H9 (cell line): ENCODE measurements at regions not wholly inside any gene's neighbourhood (a gene's known extent, or its start where the extent isn't known, plus 50 kb on each side); places are given as distances from the start of the nearest gene placed in this dataset.

Source experiments
- DNase-seq: peaks from one replicate; pipeline ENCODE4 v3.0.0-alpha.2; 2017
- H2AFZ ChIP-seq: one replicate; pipeline ENCODE4 v1.6.1; 2013; ENCODE audit warnings: mild to moderate bottlenecking, low read length, control low read depth, moderate library complexity
- H2AK5ac ChIP-seq: 2 replicates; pipeline ENCODE4 v1.6.1; 2013; ENCODE audit warnings: low read length, control low read depth, mixed read lengths; ENCODE audit not compliant: insufficient read length
- H2BK120ac ChIP-seq: one replicate; pipeline ENCODE4 v1.6.1; 2013; ENCODE audit warnings: low read depth, mild to moderate bottlenecking, low read length, control low read depth, inconsistent platforms; ENCODE audit not compliant: poor library complexity, severe bottlenecking
- H2BK12ac ChIP-seq: 2 replicates; pipeline ENCODE4 v1.6.1; 2013; ENCODE audit warnings: low read length, control low read depth, mixed read lengths, low read depth; ENCODE audit not compliant: insufficient read length
- H2BK15ac ChIP-seq: 2 replicates; pipeline ENCODE4 v1.6.1; 2013; ENCODE audit warnings: low read depth, low read length, control low read depth
- H2BK20ac ChIP-seq: one replicate; pipeline ENCODE4 v1.6.1; 2013; ENCODE audit warnings: low read depth, mild to moderate bottlenecking, low read length, control low read depth, inconsistent platforms; ENCODE audit not compliant: poor library complexity, severe bottlenecking
- H2BK5ac ChIP-seq: 2 replicates; pipeline ENCODE4 v1.6.1; 2013; ENCODE audit warnings: low read length, control low read depth, mixed read lengths; ENCODE audit not compliant: insufficient read length
- H3K14ac ChIP-seq: 2 replicates; pipeline ENCODE4 v1.6.1; 2013; ENCODE audit warnings: low read length, control low read depth; ENCODE audit not compliant: insufficient read depth
- H3K18ac ChIP-seq: 2 replicates; pipeline ENCODE4 v1.6.1; 2013; ENCODE audit warnings: low read depth, mild to moderate bottlenecking, mixed read lengths, low read length, control low read depth; ENCODE audit not compliant: insufficient read length
- H3K23ac ChIP-seq: 2 replicates; pipeline ENCODE4 v1.6.1; 2013; ENCODE audit warnings: low read length, control low read depth, mixed read lengths, low read depth; ENCODE audit not compliant: insufficient read length
- H3K23me2 ChIP-seq: 2 replicates; pipeline ENCODE4 v1.6.1; 2013; ENCODE audit warnings: low read depth, mild to moderate bottlenecking, mixed read lengths, low read length, control low read depth; ENCODE audit not compliant: insufficient read length, poor library complexity, severe bottlenecking
- H3K27ac ChIP-seq: 2 replicates; pipeline ENCODE4 v1.5.1; 2013; ENCODE audit warnings: low read length, control low read depth, mixed read lengths, low read depth; ENCODE audit not compliant: insufficient read length
- H3K27me3 ChIP-seq: 2 replicates; pipeline ENCODE4 v1.6.1; 2013; ENCODE audit warnings: low read length, control low read depth, inconsistent platforms; ENCODE audit not compliant: insufficient read depth
- H3K4ac ChIP-seq: 2 replicates; pipeline ENCODE4 v1.6.1; 2013; ENCODE audit warnings: low read depth, mild to moderate bottlenecking, control low read depth, inconsistent platforms, low read length, moderate library complexity
- H3K4me1 ChIP-seq: 2 replicates; pipeline ENCODE4 v1.6.1; 2013; ENCODE audit warnings: low read length, control low read depth, inconsistent platforms; ENCODE audit not compliant: insufficient read depth
- H3K4me2 ChIP-seq: 2 replicates; pipeline ENCODE4 v1.6.1; 2013; ENCODE audit warnings: low read length, control low read depth, mixed read lengths; ENCODE audit not compliant: insufficient read length, insufficient read depth
- H3K56ac ChIP-seq: 2 replicates; pipeline ENCODE4 v1.6.1; 2013; ENCODE audit warnings: low read depth, mild to moderate bottlenecking, mixed read lengths, low read length, control low read depth; ENCODE audit not compliant: insufficient read length
- H3K79me1 ChIP-seq: 2 replicates; pipeline ENCODE4 v1.6.1; 2013; ENCODE audit warnings: low read depth, mild to moderate bottlenecking, moderate library complexity, low read length, control low read depth, inconsistent platforms; ENCODE audit not compliant: insufficient read depth, poor library complexity, severe bottlenecking
- H3K79me2 ChIP-seq: 2 replicates; pipeline ENCODE4 v1.6.1; 2013; ENCODE audit warnings: low read length, control low read depth, inconsistent platforms; ENCODE audit not compliant: insufficient read depth
- H3K9ac ChIP-seq: 2 replicates; pipeline ENCODE4 v1.6.1; 2013; ENCODE audit warnings: low read length, control low read depth, mixed read lengths; ENCODE audit not compliant: insufficient read length; ENCODE audit errors: extremely low read depth
- H3K9me3 ChIP-seq: one replicate; pipeline ENCODE4 v1.6.1; 2013; ENCODE audit warnings: low read depth, low read length, inconsistent platforms; ENCODE audit not compliant: control insufficient read depth
- H3T11ph ChIP-seq: one replicate; pipeline ENCODE4 v1.6.1; 2013; ENCODE audit warnings: mild to moderate bottlenecking, low read length, control low read depth, inconsistent platforms
- H4K20me1 ChIP-seq: one replicate; pipeline ENCODE4 v1.6.1; 2013; ENCODE audit not compliant: control insufficient read depth, insufficient read length, insufficient read depth
- H4K5ac ChIP-seq: 2 replicates; pipeline ENCODE4 v1.6.1; 2013; ENCODE audit warnings: low read depth, mild to moderate bottlenecking, mixed read lengths, low read length, control low read depth; ENCODE audit not compliant: insufficient read length
- H4K8ac ChIP-seq: replicated peaks from 2 replicates; pipeline ENCODE4 v1.6.1; 2013; ENCODE audit warnings: low read length, control low read depth, mixed read lengths, low read depth; ENCODE audit not compliant: insufficient read length
- H4K91ac ChIP-seq: 2 replicates; pipeline ENCODE4 v1.6.1; 2013; ENCODE audit warnings: low read depth, mild to moderate bottlenecking, moderate library complexity, mixed read lengths, low read length, control low read depth; ENCODE audit not compliant: insufficient read length
- H3K27ac Mint-ChIP-seq, 3 experiments: 2 replicates in 2 of 3; 3 replicates in 1 of 3; pipeline ENCODE4 v1.8.0; 2020 to 2021; ENCODE audit warnings: mixed read lengths in 3 of 3, mild to moderate bottlenecking in 1 of 3, moderate library complexity in 1 of 3
- H3K27me3 Mint-ChIP-seq: 2 replicates; pipeline ENCODE4 v1.8.0; 2021; ENCODE audit warnings: low read depth, mild to moderate bottlenecking, moderate library complexity, mixed read lengths
- H3K36me3 Mint-ChIP-seq, 3 experiments: 2 replicates in 2 of 3; 3 replicates in 1 of 3; pipeline ENCODE4 v1.8.0; 2020 to 2021; ENCODE audit warnings: low read depth in 3 of 3, mixed read lengths in 3 of 3; ENCODE audit not compliant: insufficient read depth in 1 of 3
- H3K4me1 Mint-ChIP-seq, 2 experiments: 2 replicates each; pipeline ENCODE4 v1.8.0; 2020; ENCODE audit warnings: mixed read lengths in 2 of 2
- H3K4me3 Mint-ChIP-seq, 2 experiments: 2 replicates in 1 of 2; 3 replicates in 1 of 2; pipeline ENCODE4 v1.8.0; 2020 to 2021; ENCODE audit warnings: mild to moderate bottlenecking in 2 of 2, mixed read lengths in 2 of 2, moderate library complexity in 1 of 2
- H3K9me3 Mint-ChIP-seq, 2 experiments: 2 replicates in 1 of 2; 3 replicates in 1 of 2; pipeline ENCODE4 v1.8.0; 2020; ENCODE audit warnings: mild to moderate bottlenecking in 2 of 2, mixed read lengths in 2 of 2, moderate library complexity in 1 of 2
- CTCF ChIP-seq: fragments of 200-600 bp; sonication (generic); conservative IDR thresholded peaks from 3 replicates; pipeline ENCODE4 v1.8.0; 2021; ENCODE audit warnings: antibody characterized with exemption, mild to moderate bottlenecking
- WGBS: extraction: QIAGEN DNeasy Blood & Tissue Kit; methylation state at CpG from one replicate; pipeline ENCODE4 v1.1.7; 2013; ENCODE audit warnings: missing lambda C conversion rate, low lambda C conversion rate, mixed read lengths; ENCODE audit not compliant: insufficient read length; ENCODE audit errors: extremely low coverage; 5-methylcytosine and 5-hydroxymethylcytosine counted together

- WGBS, result no CpG with 5 or more reads among the region's 4 CpGs
- Histone ChIP-seq H3K27me3 (no peaks in the 10 kb centered on the region), H2AFZ (no peak overlapping the region), H3K79me1 (no peaks in the 10 kb centered on the region), H3K9ac (no peak overlapping the region), H3K4me2 (no peak overlapping the region), H3K79me2 (no peaks in the 10 kb centered on the region), H3K4me1 (no peaks in the 10 kb centered on the region), H3K23ac (no peak overlapping the region), H3K9me3 (no peaks in the 10 kb centered on the region), H4K91ac (no peak overlapping the region), H2BK120ac (no peak overlapping the region), H4K5ac (no peak overlapping the region), H3K4ac (no peak overlapping the region), H3K18ac (no peak overlapping the region), H2BK15ac (no peak overlapping the region), H2BK12ac (no peak overlapping the region), H4K8ac (no peak overlapping the region), H3K56ac (no peak overlapping the region), H3K27ac (no peak overlapping the region), H3K23me2 (no peaks in the 10 kb centered on the region), H2AK5ac (no peak overlapping the region), H3K14ac (no peak overlapping the region), H3T11ph (no peak overlapping the region), H4K20me1 (no peaks in the 10 kb centered on the region), H2BK20ac (no peak overlapping the region), H2BK5ac (no peak overlapping the region)
- Mint-ChIP-seq H3K36me3 (no peaks in the 10 kb centered on the region), H3K4me3 (no peak overlapping the region), H3K9me3 (no peaks in the 10 kb centered on the region), H3K27me3 (no peaks in the 10 kb centered on the region), H3K27ac (no peak overlapping the region; a peak in 1 of 7 replicates), H3K4me1 (peaks cover 15 to 19% of the 10 kb centered on the region in 2 experiments)
- DNase-seq, result no peak
- TF ChIP-seq CTCF, result no peak
These were observed 1076.4 kb downstream of the HACE1 start for GRCh38 chr6:103783329-103783728.
